HFF-Myc (cell line): ENCODE measurements at regions not wholly inside any gene's neighbourhood (a gene's known extent, or its start where the extent isn't known, plus 50 kb on each side); places are given as distances from the start of the nearest gene placed in this dataset.

Experiments used
- DNase-seq: peaks from one replicate; pipeline ENCODE4 v3.0.0-alpha.2; 2011; ENCODE audit warnings: low read depth; ENCODE audit errors: extremely low read depth
- H3K4me3 ChIP-seq: replicated peaks from 2 replicates; pipeline ENCODE4 v1.5.1; 2011; ENCODE audit warnings: low read depth, mild to moderate bottlenecking, control low read depth, low read length
- CTCF ChIP-seq: IDR thresholded peaks from 2 replicates; pipeline ENCODE4 v1.5.1; 2012; ENCODE audit warnings: mild to moderate bottlenecking, low read depth, low read length, control low read depth; ENCODE audit errors: missing control alignments

DNA sequence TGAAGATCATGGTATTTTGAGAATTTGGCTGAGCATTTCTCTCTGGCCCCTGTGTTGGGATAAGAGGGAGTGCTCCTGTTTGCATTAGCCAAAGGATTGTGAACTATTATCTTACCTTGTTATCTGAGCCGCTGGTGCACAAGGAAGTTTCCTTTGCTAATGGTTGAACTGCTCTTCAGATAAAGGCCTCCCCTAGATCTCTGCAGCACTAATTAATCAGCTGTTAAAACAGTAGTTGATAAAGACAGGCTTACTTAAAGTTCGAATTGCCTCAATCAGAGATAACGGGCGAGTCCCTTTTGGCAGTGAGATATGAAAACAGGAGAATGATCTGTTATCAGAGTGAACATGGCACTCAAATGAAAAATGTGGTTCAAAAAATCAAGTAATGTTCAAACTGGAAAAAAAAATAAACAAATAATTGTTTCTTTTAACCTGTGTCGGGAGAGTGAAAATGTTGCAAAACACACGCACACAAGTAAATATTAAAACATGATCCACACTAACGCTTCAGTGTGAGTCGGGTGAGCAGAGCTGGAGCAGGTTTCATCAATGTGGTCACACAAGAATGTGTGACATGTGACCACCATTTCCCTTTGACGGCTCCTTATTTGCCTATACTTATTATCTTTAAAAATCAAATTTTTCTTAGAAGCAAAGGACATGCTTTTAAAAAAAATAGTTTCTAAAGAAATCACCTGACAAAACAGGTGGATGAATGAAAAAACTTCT is 469.1 kb downstream of the SOX2 start:
- TF ChIP-seq CTCF = no peak
- DNase-seq = no peak
- H3K4me3 ChIP-seq = no peak overlapping the region

DNA sequence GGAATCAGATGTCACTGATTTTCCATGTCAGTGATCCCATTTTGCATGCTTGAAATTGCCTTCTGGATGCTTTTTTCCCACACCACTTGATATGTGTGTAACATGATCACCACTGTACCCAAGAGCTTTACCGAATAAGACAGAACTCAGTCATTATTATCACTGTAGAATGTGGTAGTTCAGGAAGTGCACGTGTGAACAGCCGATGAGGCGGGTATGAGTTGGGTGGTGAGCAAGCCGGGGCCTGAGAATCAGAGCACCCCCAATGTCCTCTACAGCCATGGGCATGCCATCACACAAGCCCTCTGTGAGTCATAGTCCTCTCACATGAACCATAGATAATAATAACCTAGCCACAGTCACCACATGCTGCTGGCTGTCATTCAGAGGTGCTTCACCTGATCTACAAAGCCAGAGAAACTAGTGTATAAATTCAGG is 470.8 kb downstream of the SOX2 start:
- DNase-seq = no peak
- no peak for TF ChIP-seq CTCF

DNA sequence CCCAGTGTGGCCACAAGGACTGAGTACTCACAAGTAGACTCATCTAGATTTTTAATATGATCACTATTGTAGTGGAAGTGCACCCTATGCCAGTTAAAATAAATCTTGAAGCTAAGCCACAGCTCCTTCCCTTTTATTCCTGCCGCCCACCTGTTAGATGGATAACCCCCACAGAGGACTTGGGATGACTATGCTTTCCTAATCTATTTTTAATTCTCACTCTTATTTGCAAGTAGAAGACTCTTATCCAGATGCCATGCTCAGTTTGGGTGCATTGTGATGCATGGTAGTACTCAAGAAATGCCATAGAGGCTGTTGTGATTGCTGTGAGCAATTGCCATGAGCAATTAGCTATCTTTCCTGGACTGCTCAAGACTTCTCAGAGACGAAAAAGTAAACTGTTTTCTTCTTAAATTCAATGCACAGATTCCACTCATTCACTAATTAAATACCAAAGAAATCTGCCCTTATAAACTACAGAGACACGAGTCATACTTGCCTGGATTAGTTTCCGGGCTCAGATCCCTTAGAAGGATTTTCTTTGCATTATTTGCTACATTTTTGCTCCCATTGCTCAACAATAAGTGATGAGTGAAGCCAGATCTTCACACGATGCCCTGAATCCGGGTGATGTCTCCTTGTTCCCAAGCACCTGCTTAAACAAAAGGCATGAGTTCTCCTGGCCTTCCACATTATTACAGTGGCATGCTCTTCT is 472.1 kb downstream of the SOX2 start:
- DNase-seq = no peak
- no peak overlapping the region for H3K4me3 ChIP-seq

More for the DNA sequence above, 470.8 kb downstream of the SOX2 start:
- H3K4me3 ChIP-seq = no peak overlapping the region

DNA sequence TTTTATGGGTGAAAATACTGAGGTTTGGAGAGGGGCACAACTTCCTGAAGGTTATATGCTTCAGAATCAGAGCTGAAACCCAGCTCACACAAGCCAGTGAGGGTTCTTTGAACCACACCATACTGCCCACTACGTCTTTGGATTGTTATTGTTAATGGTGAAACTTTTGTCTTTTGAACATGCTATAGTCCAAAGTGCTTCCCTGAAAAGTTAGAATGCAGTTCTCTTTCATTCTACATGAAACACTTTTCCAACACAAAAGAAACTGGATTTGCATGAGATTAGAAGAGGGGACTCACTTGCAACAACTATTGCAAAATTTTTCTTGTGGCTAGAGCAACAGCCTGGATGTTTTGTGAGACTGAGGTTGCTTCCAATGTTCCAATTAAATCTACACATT is 473.6 kb downstream of the SOX2 start:
- H3K4me3 ChIP-seq = no peak overlapping the region
- DNase-seq = no peak
- TF ChIP-seq CTCF = no peak

More for the DNA sequence above, 472.1 kb downstream of the SOX2 start:
- no peak for TF ChIP-seq CTCF

DNA sequence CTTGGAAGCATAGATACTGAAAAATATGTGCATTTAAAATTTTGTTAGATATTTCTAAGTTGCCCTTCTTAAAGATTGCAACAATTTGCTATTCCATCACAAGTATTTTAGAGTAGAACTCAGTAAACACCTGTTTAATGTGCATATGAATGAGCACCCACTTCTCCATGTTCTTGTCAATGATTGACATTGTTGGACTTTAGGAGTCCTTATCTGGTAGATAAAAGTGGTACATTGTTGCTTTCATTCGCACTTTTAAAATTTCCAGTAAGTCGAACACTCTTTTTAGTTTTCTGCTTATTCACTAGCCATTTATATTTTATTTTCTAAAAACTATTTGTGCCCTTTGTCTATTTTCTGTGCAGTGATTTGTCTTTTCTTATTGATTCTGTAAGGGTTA is 478.3 kb downstream of the SOX2 start:
- H3K4me3 ChIP-seq = no peak overlapping the region
- no peak for TF ChIP-seq CTCF
- no peak for DNase-seq

GRCh38 chr3:182198345-182198744 is 486.6 kb downstream of the SOX2 start:
- DNase-seq = no peak
- TF ChIP-seq CTCF = no peak
- H3K4me3 ChIP-seq = no peak overlapping the region
